ENCODE measurements at regions not wholly inside any gene's neighbourhood (a gene's known extent, or its start where the extent isn't known, plus 50 kb on each side); places are given as distances from the start of the nearest gene placed in this dataset.

- Histone ChIP-seq H3K27ac (replicated peaks) (no peak overlapping the region), H3K27me3 (ENCODE audit: insufficient read depth, poor library complexity, severe bottlenecking) (no peaks in the 10 kb centered on the region), H3K4me3 (replicated peaks; ENCODE audit: insufficient read depth, low read length) (no peak overlapping the region)
- TF ChIP-seq REST (IDR thresholded peaks at IDR 0.05; ENCODE audit: insufficient replicate concordance, low read depth) (no peak), SPI1 (IDR thresholded peaks at IDR 0.05; ENCODE audit: borderline replicate concordance, low read depth) (no peak)
- DNase-seq (ENCODE audit: low read depth in 1 of 2, low spot score in 1 of 2), result peak; percentile 12 to 72
Observed at GRCh38 chr13:58324161-58324560, 692.6 kb downstream of the PCDH17 start.

- no peak for DNase-seq (ENCODE audit: low read depth in 1 of 2, low spot score in 1 of 2)
- Histone ChIP-seq H3K4me3 (replicated peaks; ENCODE audit: insufficient read depth, low read length) (no peak overlapping the region), H3K27ac (replicated peaks) (no peak overlapping the region), H3K27me3 (ENCODE audit: insufficient read depth, poor library complexity, severe bottlenecking) (no peaks in the 10 kb centered on the region)
- TF ChIP-seq SPI1 (IDR thresholded peaks at IDR 0.05; ENCODE audit: borderline replicate concordance, low read depth), result no peak
- no peak for TF ChIP-seq GABPA (IDR thresholded peaks at IDR 0.05; ENCODE audit: low read depth)
- no peak for TF ChIP-seq POLR2AphosphoS5 (IDR thresholded peaks at IDR 0.05; ENCODE audit: low read depth)
- no peak for TF ChIP-seq REST (IDR thresholded peaks at IDR 0.05; ENCODE audit: insufficient replicate concordance, low read depth)
- no peak for TF ChIP-seq CTCF (IDR thresholded peaks at IDR 0.05; ENCODE audit: insufficient read depth, low read length)
Observed at GRCh38 chr13:58329746-58330145, 698.2 kb downstream of the PCDH17 start.

GRCh38 chr13:58340895-58341294 lies 709.4 kb downstream of the PCDH17 start:
- Histone ChIP-seq H3K27me3 (ENCODE audit: insufficient read depth, poor library complexity, severe bottlenecking) (no peaks in the 10 kb centered on the region), H3K27ac (replicated peaks) (no peak overlapping the region), H3K4me3 (replicated peaks; ENCODE audit: insufficient read depth, low read length) (no peak overlapping the region)
- TF ChIP-seq SPI1 (IDR thresholded peaks at IDR 0.05; ENCODE audit: borderline replicate concordance, low read depth) (no peak), CTCF (IDR thresholded peaks at IDR 0.05; ENCODE audit: insufficient read depth, low read length) (no peak), GABPA (IDR thresholded peaks at IDR 0.05; ENCODE audit: low read depth) (no peak), REST (IDR thresholded peaks at IDR 0.05; ENCODE audit: insufficient replicate concordance, low read depth) (no peak), POLR2AphosphoS5 (IDR thresholded peaks at IDR 0.05; ENCODE audit: low read depth) (no peak)
- DNase-seq (ENCODE audit: low read depth in 1 of 2, low spot score in 1 of 2), result no peak

GRCh38 chr13:58341318-58341717 lies 709.8 kb downstream of the PCDH17 start:
- Histone ChIP-seq H3K27ac (replicated peaks) (no peak overlapping the region), H3K27me3 (ENCODE audit: insufficient read depth, poor library complexity, severe bottlenecking) (no peaks in the 10 kb centered on the region), H3K4me3 (replicated peaks; ENCODE audit: insufficient read depth, low read length) (no peak overlapping the region)
- TF ChIP-seq SPI1 (IDR thresholded peaks at IDR 0.05; ENCODE audit: borderline replicate concordance, low read depth) (no peak), REST (IDR thresholded peaks at IDR 0.05; ENCODE audit: insufficient replicate concordance, low read depth) (no peak), POLR2AphosphoS5 (IDR thresholded peaks at IDR 0.05; ENCODE audit: low read depth) (no peak), GABPA (IDR thresholded peaks at IDR 0.05; ENCODE audit: low read depth) (no peak), CTCF (IDR thresholded peaks at IDR 0.05; ENCODE audit: insufficient read depth, low read length) (no peak)
- DNase-seq (ENCODE audit: low read depth in 1 of 2, low spot score in 1 of 2), result no peak

Measured in HL-60 (cell line).